Esophagus squamous epithelium (tissue), 4 donors: ENCODE measurements at regions not wholly inside any gene's neighbourhood (a gene's known extent, or its start where the extent isn't known, plus 50 kb on each side); places are given as distances from the start of the nearest gene placed in this dataset.

Experiments
- POLR2A ChIP-seq, 4 donors: fragments of 450-650 bp; IDR thresholded peaks; one replicate each; pipeline ENCODE4 v1.6.1; 2017; ENCODE audit warnings: antibody characterized with exemption in 4 of 4, mild to moderate bottlenecking in 4 of 4, moderate library complexity in 3 of 4
- TF ChIP-seq, protein P1 (sequence below), 6 experiments: fragments of 450-650 bp in 4 of 6; fragments of 200-600 bp in 2 of 6; sonication (generic) in 2 of 6; IDR thresholded peaks; one replicate each; pipeline ENCODE4 v1.5.1; 2016 to 2019; ENCODE audit warnings: antibody characterized with exemption in 6 of 6, mild to moderate bottlenecking in 4 of 6, moderate library complexity in 4 of 6

DNA sequence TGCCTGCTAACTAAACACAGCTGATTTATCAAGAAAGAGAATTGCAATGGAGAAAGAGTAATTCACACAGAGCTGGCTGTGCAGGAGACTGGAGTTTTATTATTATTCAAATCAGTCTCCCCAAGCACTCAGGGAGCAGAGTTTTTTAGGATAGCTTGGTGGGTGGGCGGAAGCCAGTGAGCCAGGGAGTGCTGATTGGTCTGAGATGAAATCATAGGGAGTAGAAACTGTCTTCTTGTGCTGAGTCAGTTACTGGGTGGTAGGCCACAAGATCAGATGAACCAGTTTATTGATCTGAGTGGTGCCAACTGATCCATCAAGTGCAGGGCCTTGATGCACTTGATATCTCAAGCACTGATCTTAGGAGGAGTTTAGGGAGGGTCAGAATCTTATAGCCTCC is 891.9 kb upstream of the CADM2 start:
- no peak for TF ChIP-seq POLR2A (IDR thresholded peaks at IDR 0.05)
- TF ChIP-seq, protein P1, sequence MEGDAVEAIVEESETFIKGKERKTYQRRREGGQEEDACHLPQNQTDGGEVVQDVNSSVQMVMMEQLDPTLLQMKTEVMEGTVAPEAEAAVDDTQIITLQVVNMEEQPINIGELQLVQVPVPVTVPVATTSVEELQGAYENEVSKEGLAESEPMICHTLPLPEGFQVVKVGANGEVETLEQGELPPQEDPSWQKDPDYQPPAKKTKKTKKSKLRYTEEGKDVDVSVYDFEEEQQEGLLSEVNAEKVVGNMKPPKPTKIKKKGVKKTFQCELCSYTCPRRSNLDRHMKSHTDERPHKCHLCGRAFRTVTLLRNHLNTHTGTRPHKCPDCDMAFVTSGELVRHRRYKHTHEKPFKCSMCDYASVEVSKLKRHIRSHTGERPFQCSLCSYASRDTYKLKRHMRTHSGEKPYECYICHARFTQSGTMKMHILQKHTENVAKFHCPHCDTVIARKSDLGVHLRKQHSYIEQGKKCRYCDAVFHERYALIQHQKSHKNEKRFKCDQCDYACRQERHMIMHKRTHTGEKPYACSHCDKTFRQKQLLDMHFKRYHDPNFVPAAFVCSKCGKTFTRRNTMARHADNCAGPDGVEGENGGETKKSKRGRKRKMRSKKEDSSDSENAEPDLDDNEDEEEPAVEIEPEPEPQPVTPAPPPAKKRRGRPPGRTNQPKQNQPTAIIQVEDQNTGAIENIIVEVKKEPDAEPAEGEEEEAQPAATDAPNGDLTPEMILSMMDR (IDR thresholded peaks at IDR 0.05), result no peak
